ENCODE measurements at regions not wholly inside any gene's neighbourhood (a gene's known extent, or its start where the extent isn't known, plus 50 kb on each side); places are given as distances from the start of the nearest gene placed in this dataset.

DNA sequence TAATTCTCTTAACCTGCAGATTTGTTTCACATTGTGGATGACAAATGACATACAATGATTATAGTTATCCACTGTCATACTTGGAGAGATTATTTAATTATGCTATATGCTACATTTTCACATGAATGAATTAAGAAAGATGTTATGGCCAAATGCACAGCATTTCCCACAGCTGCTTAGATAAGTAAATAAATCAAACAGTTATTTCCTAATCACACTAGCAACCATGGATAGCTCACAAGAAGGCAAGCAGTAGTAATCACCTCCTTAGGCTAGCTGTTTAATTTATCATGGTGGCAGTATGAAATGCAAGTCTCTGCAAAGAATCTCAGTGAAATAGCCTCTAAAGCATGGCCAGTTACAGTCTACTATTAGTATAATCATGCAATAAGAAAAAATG lies 1581.5 kb downstream of the NCAM2 start:
- H3K9me3 ChIP-seq (replicated peaks; ENCODE audit: control insufficient read depth, insufficient read depth, low read length), result no peaks in the 10 kb centered on the region; the same call in 2 of the 3 replicates
- H2AFZ ChIP-seq (ENCODE audit: control insufficient read depth, low read depth, low read length), result no peak overlapping the region
- H3K9ac ChIP-seq (ENCODE audit: control insufficient read depth, insufficient read depth, low read length), result no peak overlapping the region
- TF ChIP-seq CBX3 (IDR thresholded peaks at IDR 0.05; ENCODE audit: borderline replicate concordance, low read depth), result no peak
- POLR2A ChIA-PET, result no interaction called here
- no peak for FAIRE-seq
- in situ Hi-C loops (cut with MboI), result no loop called here
- no peaks in the 10 kb centered on the region for H3K4me1 ChIP-seq (ENCODE audit: control insufficient read depth, insufficient read depth, low read length)
- CTCF ChIA-PET, result no interaction called here
- RAD21 ChIA-PET (ENCODE audit: unreplicated experiment), result no interaction called here
- intact Hi-C loops (cut with micrococcal nuclease; ENCODE audit: unreplicated experiment), result no loop called here
- H4K20me1 ChIP-seq (ENCODE audit: control insufficient read depth, insufficient read depth), result no peaks in the 10 kb centered on the region
- no TSS peak for BruUV-seq (replicated peaks)
- H3K4me3 ChIP-seq, result no peak overlapping the region
- no peaks in the 10 kb centered on the region for H3K79me2 ChIP-seq (ENCODE audit: control insufficient read depth, insufficient read depth, low read length)
- no peaks in the 10 kb centered on the region for H3K36me3 ChIP-seq (ENCODE audit: control insufficient read depth in 2 of 2, insufficient read depth in 2 of 2, low read length in 1 of 2)
- no peak overlapping the region for H3K4me2 ChIP-seq (ENCODE audit: control insufficient read depth, insufficient read depth)
- SMC1A ChIA-PET (ENCODE audit: uncharacterized antibody, unreplicated experiment), result no interaction called here
- no peak for ATAC-seq
- H3K27me3 ChIP-seq (replicated peaks in 1 of 2; ENCODE audit: control insufficient read depth in 2 of 2, insufficient read depth in 2 of 2, low read length in 1 of 2), result no peaks in the 10 kb centered on the region
- no peak for DNase-seq (ENCODE audit: low read depth, low spot score)
- H3K27ac ChIP-seq (ENCODE audit: control insufficient read depth, insufficient read depth), result no peak overlapping the region

DNA sequence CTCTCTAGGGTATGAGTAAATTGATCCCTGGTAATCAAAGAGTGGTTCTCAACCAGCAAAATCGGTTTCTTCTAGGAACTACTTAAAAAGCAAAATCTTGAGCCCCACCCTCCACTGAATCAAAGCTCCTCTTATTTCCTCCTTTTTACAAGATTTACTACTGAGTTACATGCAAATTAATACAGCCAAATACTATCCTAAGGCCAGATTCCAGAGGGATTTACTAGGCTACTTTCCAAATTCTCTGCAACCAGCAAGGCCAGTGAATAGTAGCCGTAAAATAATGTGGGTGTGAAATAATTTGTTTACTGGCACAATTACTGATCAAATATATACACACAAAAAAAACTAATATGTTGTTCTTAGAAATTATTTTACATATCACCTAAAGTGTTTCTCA lies 1583.8 kb downstream of the NCAM2 start:
- no peak for ATAC-seq

More for the DNA sequence above, 1583.8 kb downstream of the NCAM2 start:
- ChIA-PET SMC1A (ENCODE audit: uncharacterized antibody, unreplicated experiment) (no interaction called here), POLR2A (no interaction called here), RAD21 (ENCODE audit: unreplicated experiment) (no interaction called here), CTCF (no interaction called here)
- in situ Hi-C loops (cut with MboI), result no loop called here
- intact Hi-C loops (cut with micrococcal nuclease; ENCODE audit: unreplicated experiment), result no loop called here
- Histone ChIP-seq H3K79me2 (ENCODE audit: control insufficient read depth, insufficient read depth, low read length) (no peaks in the 10 kb centered on the region), H2AFZ (ENCODE audit: control insufficient read depth, low read depth, low read length) (no peak overlapping the region), H3K36me3 (ENCODE audit: control insufficient read depth in 2 of 2, insufficient read depth in 2 of 2, low read length in 1 of 2) (no peaks in the 10 kb centered on the region), H3K9ac (ENCODE audit: control insufficient read depth, insufficient read depth, low read length) (no peak overlapping the region), H3K4me2 (ENCODE audit: control insufficient read depth, insufficient read depth) (no peak overlapping the region), H3K4me1 (ENCODE audit: control insufficient read depth, insufficient read depth, low read length) (no peaks in the 10 kb centered on the region), H3K4me3 (no peak overlapping the region), H3K9me3 (replicated peaks; ENCODE audit: control insufficient read depth, insufficient read depth, low read length) (no peaks in the 10 kb centered on the region; the same call in 2 of the 3 replicates), H4K20me1 (ENCODE audit: control insufficient read depth, insufficient read depth) (no peaks in the 10 kb centered on the region), H3K27ac (ENCODE audit: control insufficient read depth, insufficient read depth) (no peak overlapping the region), H3K27me3 (replicated peaks in 1 of 2; ENCODE audit: control insufficient read depth in 2 of 2, insufficient read depth in 2 of 2, low read length in 1 of 2) (no peaks in the 10 kb centered on the region)
- no TSS peak for BruUV-seq (replicated peaks)
- DNase-seq (ENCODE audit: low read depth, low spot score), result no peak
- 47% methylated on average over 2 of the region's 2 CpGs for WGBS (ENCODE audit: insufficient coverage, insufficient replicate concordance, low lambda C conversion rate, missing lambda C conversion rate)
- TF ChIP-seq GABPA (IDR thresholded peaks at IDR 0.05; ENCODE audit: low read depth) (no peak), EP300 (IDR thresholded peaks at IDR 0.05; ENCODE audit: borderline replicate concordance in 1 of 2, control insufficient read depth in 1 of 2, low read depth in 2 of 2, low read length in 2 of 2) (no peak), EZH2 (IDR thresholded peaks at IDR 0.05; ENCODE audit: borderline replicate concordance, control insufficient read depth, low read depth, low read length) (no peak), ZBED1 (IDR thresholded peaks at IDR 0.05; ENCODE audit: borderline replicate concordance) (no peak), RB1 (IDR thresholded peaks at IDR 0.05; ENCODE audit: borderline replicate concordance) (no peak), YBX1 (IDR thresholded peaks at IDR 0.05) (no peak), STAT3 (IDR thresholded peaks at IDR 0.05; ENCODE audit: low read depth, low read length) (no peak), PML (IDR thresholded peaks at IDR 0.05; ENCODE audit: low read length) (no peak), IRF4 (IDR thresholded peaks at IDR 0.05; ENCODE audit: low read depth, low read length) (no peak), RELA (IDR thresholded peaks at IDR 0.05; ENCODE audit: borderline replicate concordance, partially characterized antibody) (no peak), PAX5 (IDR thresholded peaks at IDR 0.05; ENCODE audit: borderline replicate concordance, low read depth, low read length) (no peak), SIX5 (IDR thresholded peaks at IDR 0.05; ENCODE audit: low read depth, low read length, severe bottlenecking) (no peak), SRF (IDR thresholded peaks at IDR 0.05; ENCODE audit: low read depth in 2 of 2, low read length in 2 of 2) (no peak), HDAC2 (IDR thresholded peaks at IDR 0.05) (no peak), FOXM1 (IDR thresholded peaks at IDR 0.05; ENCODE audit: low read depth, low read length) (no peak), KLF5 (IDR thresholded peaks at IDR 0.05; ENCODE audit: partially characterized antibody) (no peak), NFYB (IDR thresholded peaks at IDR 0.05; ENCODE audit: insufficient read depth, low read depth, low read length) (no peak), CHD1 (IDR thresholded peaks at IDR 0.05; ENCODE audit: low read depth, low read length) (no peak)
- TF ChIP-seq, protein P1, sequence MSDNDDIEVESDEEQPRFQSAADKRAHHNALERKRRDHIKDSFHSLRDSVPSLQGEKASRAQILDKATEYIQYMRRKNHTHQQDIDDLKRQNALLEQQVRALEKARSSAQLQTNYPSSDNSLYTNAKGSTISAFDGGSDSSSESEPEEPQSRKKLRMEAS (IDR thresholded peaks at IDR 0.05; ENCODE audit: low read depth, low read length), result no peak
- no peak for FAIRE-seq
